ENCODE measurements at regions not wholly inside any gene's neighbourhood (a gene's known extent, or its start where the extent isn't known, plus 50 kb on each side); places are given as distances from the start of the nearest gene placed in this dataset.

GRCh38 chr5:93800988-93801811 lies 59.8 kb upstream of the POU5F2 start:
- TF ChIP-seq SUZ12 (IDR thresholded peaks at IDR 0.05; ENCODE audit: low read length), result no peak
- TF ChIP-seq TBP (IDR thresholded peaks at IDR 0.05; ENCODE audit: low read depth, low read length), result no peak
- TF ChIP-seq, protein P1, sequence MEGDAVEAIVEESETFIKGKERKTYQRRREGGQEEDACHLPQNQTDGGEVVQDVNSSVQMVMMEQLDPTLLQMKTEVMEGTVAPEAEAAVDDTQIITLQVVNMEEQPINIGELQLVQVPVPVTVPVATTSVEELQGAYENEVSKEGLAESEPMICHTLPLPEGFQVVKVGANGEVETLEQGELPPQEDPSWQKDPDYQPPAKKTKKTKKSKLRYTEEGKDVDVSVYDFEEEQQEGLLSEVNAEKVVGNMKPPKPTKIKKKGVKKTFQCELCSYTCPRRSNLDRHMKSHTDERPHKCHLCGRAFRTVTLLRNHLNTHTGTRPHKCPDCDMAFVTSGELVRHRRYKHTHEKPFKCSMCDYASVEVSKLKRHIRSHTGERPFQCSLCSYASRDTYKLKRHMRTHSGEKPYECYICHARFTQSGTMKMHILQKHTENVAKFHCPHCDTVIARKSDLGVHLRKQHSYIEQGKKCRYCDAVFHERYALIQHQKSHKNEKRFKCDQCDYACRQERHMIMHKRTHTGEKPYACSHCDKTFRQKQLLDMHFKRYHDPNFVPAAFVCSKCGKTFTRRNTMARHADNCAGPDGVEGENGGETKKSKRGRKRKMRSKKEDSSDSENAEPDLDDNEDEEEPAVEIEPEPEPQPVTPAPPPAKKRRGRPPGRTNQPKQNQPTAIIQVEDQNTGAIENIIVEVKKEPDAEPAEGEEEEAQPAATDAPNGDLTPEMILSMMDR (IDR thresholded peaks at IDR 0.05; ENCODE audit: control extremely low read depth in 1 of 3, insufficient read depth in 1 of 3, low read depth in 1 of 3, low read length in 3 of 3), result peak in 2 of 3 experiments; percentile 37 to 44; a peak in 2 of 4 replicates
- TF ChIP-seq ATF3 (IDR thresholded peaks at IDR 0.05; ENCODE audit: insufficient read depth, low read depth, low read length), result no peak
- no peak for TF ChIP-seq CBX5 (IDR thresholded peaks at IDR 0.05; ENCODE audit: low read depth, low read length)
- TF ChIP-seq USF2 (IDR thresholded peaks at IDR 0.05; ENCODE audit: low read length), result no peak
- no peak for TF ChIP-seq SRF (IDR thresholded peaks at IDR 0.05; ENCODE audit: low read depth, low read length)
- no peak for TF ChIP-seq CHD1 (IDR thresholded peaks at IDR 0.05; ENCODE audit: low read depth, low read length)
- TF ChIP-seq JUN (IDR thresholded peaks at IDR 0.05; ENCODE audit: low read depth, low read length), result no peak
- no peak for TF ChIP-seq RNF2 (IDR thresholded peaks at IDR 0.05; ENCODE audit: borderline replicate concordance, low read depth, low read length, missing control alignments, poor library complexity, severe bottlenecking)
- TF ChIP-seq POLR2A (IDR thresholded peaks at IDR 0.05; ENCODE audit: control extremely low read depth in 1 of 2, low read depth in 2 of 2, low read length in 2 of 2), result no peak
- TF ChIP-seq POLR2AphosphoS5 (IDR thresholded peaks at IDR 0.05; ENCODE audit: low read depth, low read length), result no peak
- no peak for TF ChIP-seq KDM4A (IDR thresholded peaks at IDR 0.05; ENCODE audit: low read depth, low read length, severe bottlenecking)

Measured in H1 (cell line).